CD4-positive, CD25-positive, alpha-beta regulatory T cell (primary cell): ENCODE measurements at regions not wholly inside any gene's neighbourhood (a gene's known extent, or its start where the extent isn't known, plus 50 kb on each side); places are given as distances from the start of the nearest gene placed in this dataset.

Source experiments
- ATAC-seq, 2 donors: fragments of 150-1000 bp; cut with Tn5 transposase; one replicate each; pipeline ENCODE4 v1.10.0; 2021; ENCODE audit warnings: low read depth in 2 of 2, moderate number of reproducible peaks in 2 of 2, moderate library complexity in 1 of 2
- DNase-seq, 3 donors: peaks; one replicate each; pipeline versions ENCODE4 v3.0.0 to v3.0.0-alpha.2; 2012 to 2022; ENCODE audit warnings: mixed read lengths in 1 of 3
- H3K27ac ChIP-seq: one replicate; pipeline ENCODE4 v1.7.0; 2013; ENCODE audit warnings: mild to moderate bottlenecking, low read length; ENCODE audit not compliant: insufficient read depth, poor library complexity, severe bottlenecking
- H3K27me3 ChIP-seq: one replicate; pipeline ENCODE4 v1.7.0; 2013; ENCODE audit warnings: low read length; ENCODE audit not compliant: control insufficient read depth, insufficient read depth
- H3K36me3 ChIP-seq: one replicate; pipeline ENCODE4 v1.7.0; 2013; ENCODE audit warnings: mild to moderate bottlenecking, low read length, moderate library complexity; ENCODE audit not compliant: control insufficient read depth, insufficient read depth
- H3K4me1 ChIP-seq: 2 replicates; pipeline ENCODE4 v1.7.0; 2013; ENCODE audit warnings: mild to moderate bottlenecking, low read length; ENCODE audit not compliant: insufficient read depth, control insufficient read depth, poor library complexity, severe bottlenecking
- H3K4me3 ChIP-seq: one replicate; pipeline ENCODE4 v1.7.0; 2013; ENCODE audit warnings: low read depth, mild to moderate bottlenecking, low read length, moderate library complexity
- H3K9me3 ChIP-seq, 2 experiments: 1 replicate in 1 of 2; 2 replicates in 1 of 2; pipeline ENCODE4 v1.7.0; 2013; ENCODE audit warnings: low read length in 2 of 2, mild to moderate bottlenecking in 1 of 2, moderate library complexity in 1 of 2; ENCODE audit not compliant: control insufficient read depth in 2 of 2
- H3K27ac Mint-ChIP-seq, 3 donors: one replicate each; pipeline ENCODE4 v1.8.0; 2020 to 2022; ENCODE audit warnings: mild to moderate bottlenecking in 3 of 3, mixed read lengths in 3 of 3, moderate library complexity in 2 of 3
- H3K27me3 Mint-ChIP-seq: one replicate; pipeline ENCODE4 v1.8.0; 2022; ENCODE audit warnings: mild to moderate bottlenecking, mixed read lengths
- H3K36me3 Mint-ChIP-seq: one replicate; pipeline ENCODE4 v1.8.0; 2020; ENCODE audit warnings: mixed read lengths
- H3K4me1 Mint-ChIP-seq, 4 donors: one replicate each; pipeline ENCODE4 v1.8.0; 2020 to 2022; ENCODE audit warnings: mixed read lengths in 4 of 4, mild to moderate bottlenecking in 1 of 4
- H3K4me3 Mint-ChIP-seq, 4 donors: one replicate each; pipeline ENCODE4 v1.8.0; 2020 to 2022; ENCODE audit warnings: mild to moderate bottlenecking in 4 of 4, mixed read lengths in 4 of 4, moderate library complexity in 3 of 4
- H3K9me3 Mint-ChIP-seq, 7 donors: one replicate each; pipeline ENCODE4 v1.8.0; 2020 to 2022; ENCODE audit warnings: mixed read lengths in 7 of 7, mild to moderate bottlenecking in 3 of 7, moderate library complexity in 2 of 7

GRCh38 chr7:68309806-68310205 lies 1288.5 kb upstream of the AUTS2 start:
- Histone ChIP-seq H3K27me3 (no peaks in the 10 kb centered on the region), H3K4me1 (no peaks in the 10 kb centered on the region), H3K4me3 (no peak overlapping the region), H3K9me3 (peaks cover 0 to 8% of the 10 kb centered on the region in 2 experiments), H3K36me3 (no peaks in the 10 kb centered on the region), H3K27ac (no peak overlapping the region)
- peaks cover 0 to 37% (median 6%) of the 10 kb centered on the region in 7 donors for H3K9me3 Mint-ChIP-seq
- DNase-seq (no peak), ATAC-seq (no peak)
- H3K4me1 Mint-ChIP-seq, result no peaks in the 10 kb centered on the region
- no peaks in the 10 kb centered on the region for H3K36me3 Mint-ChIP-seq
- no peak overlapping the region for H3K4me3 Mint-ChIP-seq
- no peaks in the 10 kb centered on the region for H3K27me3 Mint-ChIP-seq
- H3K27ac Mint-ChIP-seq, result no peak overlapping the region

DNA sequence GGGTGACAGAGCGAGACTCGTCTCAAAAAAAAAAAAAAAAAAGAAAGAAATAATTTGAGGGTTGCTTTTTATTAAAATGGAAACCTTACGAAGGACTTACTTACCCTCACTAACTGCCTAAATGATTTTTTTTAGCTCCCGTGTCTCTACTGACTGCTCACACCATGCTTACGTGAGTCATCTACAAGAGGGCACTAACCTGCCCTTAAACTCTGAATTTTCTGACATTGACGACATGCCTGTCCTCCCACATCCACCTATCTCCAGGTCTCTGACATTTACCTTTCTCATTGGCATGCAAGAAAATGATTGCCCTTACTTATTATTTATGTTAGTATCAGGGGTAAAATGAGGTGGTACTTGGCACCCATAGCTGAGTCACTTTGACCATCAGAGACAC lies 1286.3 kb upstream of the AUTS2 start:
- Mint-ChIP-seq H3K27ac (no peak overlapping the region), H3K4me1 (no peaks in the 10 kb centered on the region), H3K9me3 (peaks cover 0 to 40% (median 7%) of the 10 kb centered on the region in 7 donors), H3K27me3 (no peaks in the 10 kb centered on the region), H3K4me3 (no peak overlapping the region), H3K36me3 (no peaks in the 10 kb centered on the region)
- peaks cover 0 to 8% of the 10 kb centered on the region in 2 experiments for H3K9me3 ChIP-seq
- DNase-seq, result no peak
- no peaks in the 10 kb centered on the region for H3K4me1 ChIP-seq
- ATAC-seq, result no peak
- no peak overlapping the region for H3K27ac ChIP-seq
- H3K27me3 ChIP-seq, result no peaks in the 10 kb centered on the region
- H3K4me3 ChIP-seq, result no peak overlapping the region
- H3K36me3 ChIP-seq, result no peaks in the 10 kb centered on the region

GRCh38 chr7:68313806-68314205 lies 1284.5 kb upstream of the AUTS2 start:
- no peaks in the 10 kb centered on the region for H3K4me1 Mint-ChIP-seq
- H3K36me3 ChIP-seq, result no peaks in the 10 kb centered on the region
- no peak overlapping the region for H3K4me3 ChIP-seq
- ATAC-seq (no peak), DNase-seq (no peak)
- H3K9me3 ChIP-seq, result peaks cover 0 to 8% of the 10 kb centered on the region in 2 experiments
- no peaks in the 10 kb centered on the region for H3K27me3 Mint-ChIP-seq
- H3K36me3 Mint-ChIP-seq, result no peaks in the 10 kb centered on the region
- H3K4me1 ChIP-seq, result no peaks in the 10 kb centered on the region
- peaks cover 0 to 35% (median 3%) of the 10 kb centered on the region in 7 donors for H3K9me3 Mint-ChIP-seq
- no peak overlapping the region for H3K4me3 Mint-ChIP-seq
- H3K27me3 ChIP-seq, result no peaks in the 10 kb centered on the region
- H3K27ac ChIP-seq, result no peak overlapping the region
- H3K27ac Mint-ChIP-seq, result no peak overlapping the region

GRCh38 chr7:68314208-68314607 lies 1284.1 kb upstream of the AUTS2 start:
- Histone ChIP-seq H3K4me3 (no peak overlapping the region), H3K36me3 (no peaks in the 10 kb centered on the region), H3K27me3 (no peaks in the 10 kb centered on the region), H3K4me1 (no peaks in the 10 kb centered on the region), H3K27ac (no peak overlapping the region), H3K9me3 (peaks cover 0 to 8% of the 10 kb centered on the region in 2 experiments)
- no peaks in the 10 kb centered on the region for H3K27me3 Mint-ChIP-seq
- no peaks in the 10 kb centered on the region for H3K36me3 Mint-ChIP-seq
- DNase-seq, result no peak
- no peak for ATAC-seq
- H3K4me3 Mint-ChIP-seq, result peak overlapping the region in 1 of 4 donors; percentile 7
- peaks cover 0 to 37% (median 6%) of the 10 kb centered on the region in 7 donors for H3K9me3 Mint-ChIP-seq
- no peak overlapping the region for H3K27ac Mint-ChIP-seq
- no peaks in the 10 kb centered on the region for H3K4me1 Mint-ChIP-seq

DNA sequence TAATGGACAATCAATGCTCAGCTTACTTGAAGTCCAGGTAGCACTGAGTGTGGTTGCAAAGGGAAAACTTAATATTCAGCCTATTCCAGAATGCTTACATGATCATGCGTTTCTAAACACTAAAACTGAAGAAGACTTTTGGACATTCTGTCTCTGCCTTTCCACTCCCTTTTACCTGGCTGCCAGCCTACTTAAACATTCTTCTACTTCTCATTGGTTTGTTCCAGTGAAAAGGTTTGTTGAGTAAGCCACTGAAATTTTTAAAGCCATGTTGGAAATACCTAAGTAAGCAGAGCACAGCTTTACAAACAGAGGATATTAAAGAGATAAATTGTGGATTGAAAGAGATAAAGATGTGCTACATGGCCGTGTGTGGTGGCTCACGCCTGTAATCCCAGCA lies 1280.8 kb upstream of the AUTS2 start:
- Mint-ChIP-seq H3K36me3 (no peaks in the 10 kb centered on the region), H3K9me3 (peaks cover 0 to 32% (median 6%) of the 10 kb centered on the region in 7 donors), H3K4me3 (no peak overlapping the region), H3K27me3 (no peaks in the 10 kb centered on the region), H3K27ac (no peak overlapping the region), H3K4me1 (no peaks in the 10 kb centered on the region)
- Histone ChIP-seq H3K36me3 (no peaks in the 10 kb centered on the region), H3K27me3 (no peaks in the 10 kb centered on the region), H3K27ac (no peak overlapping the region), H3K4me1 (no peaks in the 10 kb centered on the region), H3K9me3 (no peaks in the 10 kb centered on the region), H3K4me3 (no peak overlapping the region)
- ATAC-seq (no peak), DNase-seq (no peak)

DNA sequence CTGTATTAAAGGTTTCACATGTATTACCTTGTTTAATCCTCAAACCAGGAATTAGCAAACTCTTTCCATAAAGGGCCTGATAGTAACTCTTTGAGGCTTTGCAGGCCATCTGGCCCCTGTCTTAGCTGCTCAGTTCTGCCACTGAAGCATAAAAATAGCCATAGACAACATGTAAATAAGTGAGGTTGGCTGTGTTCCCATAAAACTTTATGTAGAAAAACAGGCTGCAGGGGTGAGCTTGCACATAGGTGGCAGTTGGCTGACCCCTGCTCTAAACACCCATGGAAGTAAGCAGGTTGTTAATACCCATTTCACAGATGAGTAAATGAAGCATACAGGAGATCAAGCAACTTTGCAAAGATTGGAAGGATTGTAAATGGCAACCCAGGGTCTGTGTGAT lies 1279.2 kb upstream of the AUTS2 start:
- Mint-ChIP-seq H3K4me1 (no peaks in the 10 kb centered on the region), H3K36me3 (no peaks in the 10 kb centered on the region), H3K27me3 (no peaks in the 10 kb centered on the region), H3K27ac (no peak overlapping the region), H3K9me3 (peaks cover 2 to 25% (median 6%) of the 10 kb centered on the region in 7 donors), H3K4me3 (no peak overlapping the region)
- Histone ChIP-seq H3K9me3 (peaks cover 0 to 6% of the 10 kb centered on the region in 2 experiments), H3K4me3 (no peak overlapping the region), H3K27me3 (no peaks in the 10 kb centered on the region), H3K36me3 (no peaks in the 10 kb centered on the region), H3K27ac (no peak overlapping the region), H3K4me1 (no peaks in the 10 kb centered on the region)
- DNase-seq (no peak), ATAC-seq (no peak)

DNA sequence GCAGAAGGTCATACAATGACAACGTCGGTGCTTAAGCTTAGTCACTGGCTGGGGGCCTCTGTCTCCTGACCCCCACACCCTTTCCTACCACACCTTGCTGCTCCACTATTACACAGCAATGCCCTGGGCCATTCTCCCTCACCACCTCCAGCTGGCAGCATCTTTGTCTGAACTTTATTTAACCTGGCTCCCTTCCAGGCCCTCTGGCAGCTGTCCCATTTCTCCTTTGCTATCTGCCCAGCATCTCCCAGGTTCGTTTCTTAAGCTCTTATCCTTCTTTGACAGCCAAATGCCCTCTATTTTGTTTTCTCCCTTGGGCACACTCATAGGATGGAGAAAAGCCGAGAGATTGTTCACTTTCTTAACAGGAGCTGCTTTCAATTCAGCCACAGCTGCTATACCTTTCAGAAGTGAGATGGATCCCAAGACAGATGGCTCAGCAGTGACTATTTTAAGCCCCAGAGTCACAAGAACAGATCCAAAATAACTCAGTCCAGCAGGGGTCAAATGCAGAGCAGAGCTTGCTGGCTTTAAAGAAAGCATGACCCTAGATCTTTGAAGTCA lies 1277.1 kb upstream of the AUTS2 start:
- H3K36me3 Mint-ChIP-seq, result no peaks in the 10 kb centered on the region
- H3K27me3 Mint-ChIP-seq, result no peaks in the 10 kb centered on the region
- H3K27me3 ChIP-seq, result no peaks in the 10 kb centered on the region
- ATAC-seq, result no peak
- H3K4me1 Mint-ChIP-seq, result no peaks in the 10 kb centered on the region
- H3K9me3 ChIP-seq, result peaks cover 0 to 6% of the 10 kb centered on the region in 2 experiments
- no peak overlapping the region for H3K4me3 ChIP-seq
- H3K27ac Mint-ChIP-seq, result no peak overlapping the region
- DNase-seq, result no peak
- no peaks in the 10 kb centered on the region for H3K36me3 ChIP-seq
- no peaks in the 10 kb centered on the region for H3K4me1 ChIP-seq
- H3K4me3 Mint-ChIP-seq, result no peak overlapping the region
- H3K27ac ChIP-seq, result no peak overlapping the region
- H3K9me3 Mint-ChIP-seq, result peaks cover 2 to 23% (median 7%) of the 10 kb centered on the region in 7 donors

DNA sequence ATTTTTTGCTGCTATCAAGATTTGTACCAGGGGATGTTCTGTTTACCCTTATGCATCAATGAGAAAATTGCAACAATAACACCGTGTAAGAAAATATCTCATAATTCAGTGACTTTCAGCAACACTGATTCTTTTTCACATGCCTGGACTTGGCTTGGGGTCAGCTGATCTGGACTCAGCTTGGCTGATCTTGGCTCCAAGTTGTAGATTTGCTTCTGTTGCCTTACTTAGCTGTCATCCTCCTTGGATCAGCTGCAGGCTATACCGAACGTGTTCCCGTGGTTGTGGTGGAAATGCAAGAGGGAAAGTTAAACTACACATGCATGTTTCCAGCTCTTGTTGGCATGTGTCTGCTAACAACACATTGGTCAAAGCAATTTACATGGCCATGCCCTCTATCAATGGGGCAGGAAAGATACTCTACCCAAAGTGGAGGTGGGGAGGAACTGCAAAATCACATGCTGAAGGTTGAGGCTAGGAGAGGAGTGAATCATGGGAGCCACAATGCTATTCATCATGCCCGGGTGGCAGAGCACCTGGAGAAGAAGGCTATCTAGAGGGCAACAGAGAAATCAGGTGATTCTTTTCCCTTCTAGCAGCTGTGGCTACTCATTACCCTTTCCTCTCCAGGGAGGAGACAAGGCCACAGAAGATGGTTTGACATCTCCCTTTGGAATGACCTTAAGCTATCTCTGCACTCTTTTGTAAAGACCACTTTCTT lies 1276.3 kb upstream of the AUTS2 start:
- peaks cover 4 to 27% (median 12%) of the 10 kb centered on the region in 7 donors for H3K9me3 Mint-ChIP-seq
- Histone ChIP-seq H3K27ac (no peak overlapping the region), H3K9me3 (peaks cover 0 to 6% of the 10 kb centered on the region in 2 experiments), H3K4me1 (no peaks in the 10 kb centered on the region), H3K36me3 (no peaks in the 10 kb centered on the region), H3K27me3 (no peaks in the 10 kb centered on the region), H3K4me3 (no peak overlapping the region)
- DNase-seq (no peak), ATAC-seq (no peak)
- no peak overlapping the region for H3K27ac Mint-ChIP-seq
- no peaks in the 10 kb centered on the region for H3K4me1 Mint-ChIP-seq
- no peak overlapping the region for H3K4me3 Mint-ChIP-seq
- no peaks in the 10 kb centered on the region for H3K36me3 Mint-ChIP-seq
- no peaks in the 10 kb centered on the region for H3K27me3 Mint-ChIP-seq
